Endothelial cell of umbilical vein (primary cell): ENCODE measurements at regions not wholly inside any gene's neighbourhood (a gene's known extent, or its start where the extent isn't known, plus 50 kb on each side); places are given as distances from the start of the nearest gene placed in this dataset.

ENCODE experiments used
- BruUV-seq: library from RNA; stranded (reverse); fragments of 400-500 nt; replicated peaks from 2 replicates; lab custom pipeline; 2021; lab: Mats Ljungman, UMichigan
- CTCF ChIA-PET: fragments of 300-600, 350-600 bp; sonication (Branson Sonifier 250); formaldehyde crosslinking; loops from one replicate; lab custom pipeline; 2021; ENCODE audit warnings: antibody characterized with exemption, inconsistent platforms; lab: Charles Lee
- POLR2A ChIA-PET: fragments of 300-600, 350-600 bp; sonication (Branson Sonifier 250); formaldehyde crosslinking; loops from one replicate; lab custom pipeline; 2021; ENCODE audit warnings: antibody characterized with exemption, inconsistent platforms; lab: Charles Lee
- DNase-seq: peaks from one replicate; pipeline ENCODE4 v3.0.0-alpha.2; 2011; ENCODE audit warnings: low read depth, low spot score
- FAIRE-seq: peaks from 2 replicates; lab custom pipeline; 2011; peaks lifted over from hg19 to GRCh38; lab: Jason Lieb, UNC
- H2AFZ ChIP-seq: 2 replicates; pipeline ENCODE4 v1.6.0; 2012; ENCODE audit warnings: low read depth, low read length, control low read depth, inconsistent platforms
- H3K27ac ChIP-seq: 2 replicates; pipeline ENCODE4 v1.5.1; 2011; ENCODE audit warnings: low read depth, mild to moderate bottlenecking, control low read depth, low read length, moderate library complexity; ENCODE audit not compliant: insufficient read depth
- H3K27me3 ChIP-seq, 2 experiments: 2 replicates each; pipeline versions ENCODE4 v1.6.0 to v1.6.1; 2011; ENCODE audit warnings: low read length in 2 of 2, mixed read lengths in 1 of 2; ENCODE audit not compliant: control insufficient read depth in 2 of 2, insufficient read depth in 2 of 2
- H3K36me3 ChIP-seq, 2 experiments: 2 replicates in 1 of 2; 3 replicates in 1 of 2; pipeline ENCODE4 v1.5.1; 2011; ENCODE audit warnings: low read length in 2 of 2, mild to moderate bottlenecking in 1 of 2, moderate library complexity in 1 of 2; ENCODE audit not compliant: control insufficient read depth in 2 of 2, insufficient read depth in 2 of 2; ENCODE audit errors: extremely low read depth in 1 of 2
- H3K4me1 ChIP-seq: 3 replicates; pipeline ENCODE4 v1.5.1; 2011; ENCODE audit warnings: mild to moderate bottlenecking, low read length; ENCODE audit not compliant: control insufficient read depth, insufficient read depth; ENCODE audit errors: extremely low read depth
- H3K4me2 ChIP-seq: 2 replicates; pipeline ENCODE4 v1.6.1; 2011; ENCODE audit warnings: low read length, control low read depth, mixed read lengths; ENCODE audit not compliant: insufficient read depth
- H3K4me3 ChIP-seq, 3 experiments: fragments of 200-600 bp in 1 of 3; sonication (generic), shearing (Covaris generic) in 1 of 3; replicated peaks in 1 of 3; 2 replicates each; pipeline ENCODE4 v1.5.1; 2011 to 2016; ENCODE audit warnings: control low read depth in 3 of 3, low read length in 3 of 3, mild to moderate bottlenecking in 2 of 3, inconsistent platforms in 1 of 3, low read depth in 1 of 3, moderate library complexity in 1 of 3; ENCODE audit not compliant: insufficient read depth in 1 of 3
- H3K79me2 ChIP-seq: 2 replicates; pipeline ENCODE4 v1.6.0; 2012; ENCODE audit warnings: low read length, inconsistent platforms; ENCODE audit not compliant: control insufficient read depth, insufficient read depth
- H3K9ac ChIP-seq: replicated peaks from 2 replicates; pipeline ENCODE3; 2011; ENCODE audit warnings: low read length, control low read depth; ENCODE audit not compliant: insufficient read depth; ENCODE audit errors: extremely low read depth
- H3K9me1 ChIP-seq: replicated peaks from 3 replicates; pipeline ENCODE4 v1.6.0; 2011; ENCODE audit warnings: mild to moderate bottlenecking, low read length; ENCODE audit not compliant: control insufficient read depth, insufficient read depth; ENCODE audit errors: extremely low read depth
- H3K9me3 ChIP-seq: replicated peaks from 2 replicates; pipeline ENCODE4 v1.5.1; 2012; ENCODE audit warnings: low read length, inconsistent platforms; ENCODE audit not compliant: control insufficient read depth, insufficient read depth
- H4K20me1 ChIP-seq: replicated peaks from 2 replicates; pipeline ENCODE3; 2011; ENCODE audit warnings: mild to moderate bottlenecking, low read length; ENCODE audit not compliant: control insufficient read depth, insufficient read depth; ENCODE audit errors: extremely low read depth
- FOS ChIP-seq: IDR thresholded peaks from 2 replicates; pipeline ENCODE4 v1.6.1; 2011; ENCODE audit warnings: mild to moderate bottlenecking, low read length, moderate library complexity, borderline replicate concordance; ENCODE audit not compliant: insufficient read depth
- GATA2 ChIP-seq: IDR thresholded peaks from 2 replicates; pipeline ENCODE4 v1.7.0; 2011; ENCODE audit warnings: low read depth, mild to moderate bottlenecking, moderate library complexity, mixed read lengths, low read length; ENCODE audit not compliant: insufficient read length, insufficient read depth
- MYC ChIP-seq: IDR thresholded peaks from one replicate; pipeline ENCODE4 v1.6.1; 2011; ENCODE audit warnings: mild to moderate bottlenecking, low read depth, low read length
- POLR2A ChIP-seq: IDR thresholded peaks from 2 replicates; pipeline ENCODE4 v1.6.1; 2012; ENCODE audit warnings: low read depth, mild to moderate bottlenecking, control low read depth, low read length
- POLR2AphosphoS5 ChIP-seq: IDR thresholded peaks from 2 replicates; pipeline ENCODE4 v1.6.1; 2012; ENCODE audit warnings: low read depth, mild to moderate bottlenecking, control low read depth, low read length, moderate library complexity; ENCODE audit not compliant: insufficient read depth
- dilution Hi-C: fragments of 300-500 bp; cut with MboI; formaldehyde crosslinking; loops from one replicate; pipeline ENCODE4 v1.15.0; 2019; ENCODE audit warnings: low sequenced_read_pairs; ENCODE audit not compliant: extremely low pct_ligation_motif_present
- intact Hi-C: fragments of 100-400 bp; cut with micrococcal nuclease; formaldehyde crosslinking; loops from one replicate; pipeline ENCODE4 v1.10.0; 2022
- TF ChIP-seq, protein P1 (sequence below), 2 donors: IDR thresholded peaks; 1 replicate in 1 of 2; 2 replicates in 1 of 2; pipeline ENCODE4 v1.5.1; 2011; ENCODE audit warnings: low read length in 2 of 2, mild to moderate bottlenecking in 2 of 2, moderate library complexity in 2 of 2, control low read depth in 1 of 2, inconsistent platforms in 1 of 2, low read depth in 1 of 2; ENCODE audit not compliant: insufficient read depth in 1 of 2; ENCODE audit errors: extremely low read depth in 1 of 2

- no TSS peak for BruUV-seq
- no peak overlapping the region for H3K4me3 ChIP-seq
- POLR2A ChIA-PET = no interaction called here
- H3K9me1 ChIP-seq = no peaks in the 10 kb centered on the region
- H3K4me1 ChIP-seq = no peaks in the 10 kb centered on the region
- no peaks in the 10 kb centered on the region for H3K9me3 ChIP-seq
- H3K27me3 ChIP-seq = no peaks in the 10 kb centered on the region
- TF ChIP-seq, protein P1, sequence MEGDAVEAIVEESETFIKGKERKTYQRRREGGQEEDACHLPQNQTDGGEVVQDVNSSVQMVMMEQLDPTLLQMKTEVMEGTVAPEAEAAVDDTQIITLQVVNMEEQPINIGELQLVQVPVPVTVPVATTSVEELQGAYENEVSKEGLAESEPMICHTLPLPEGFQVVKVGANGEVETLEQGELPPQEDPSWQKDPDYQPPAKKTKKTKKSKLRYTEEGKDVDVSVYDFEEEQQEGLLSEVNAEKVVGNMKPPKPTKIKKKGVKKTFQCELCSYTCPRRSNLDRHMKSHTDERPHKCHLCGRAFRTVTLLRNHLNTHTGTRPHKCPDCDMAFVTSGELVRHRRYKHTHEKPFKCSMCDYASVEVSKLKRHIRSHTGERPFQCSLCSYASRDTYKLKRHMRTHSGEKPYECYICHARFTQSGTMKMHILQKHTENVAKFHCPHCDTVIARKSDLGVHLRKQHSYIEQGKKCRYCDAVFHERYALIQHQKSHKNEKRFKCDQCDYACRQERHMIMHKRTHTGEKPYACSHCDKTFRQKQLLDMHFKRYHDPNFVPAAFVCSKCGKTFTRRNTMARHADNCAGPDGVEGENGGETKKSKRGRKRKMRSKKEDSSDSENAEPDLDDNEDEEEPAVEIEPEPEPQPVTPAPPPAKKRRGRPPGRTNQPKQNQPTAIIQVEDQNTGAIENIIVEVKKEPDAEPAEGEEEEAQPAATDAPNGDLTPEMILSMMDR (IDR thresholded peaks at IDR 0.05; ENCODE audit: extremely low read depth in 1 of 2, insufficient read depth in 1 of 2, low read depth in 1 of 2, low read length in 2 of 2) = no peak
- TF ChIP-seq POLR2A (no peak), MYC (no peak), GATA2 (no peak), POLR2AphosphoS5 (no peak), FOS (no peak)
- H3K27ac ChIP-seq = no peak overlapping the region
- H2AFZ ChIP-seq = no peak overlapping the region
- CTCF ChIA-PET = no interaction called here
- H3K79me2 ChIP-seq = no peaks in the 10 kb centered on the region
- no peak overlapping the region for H3K4me2 ChIP-seq
- no peaks in the 10 kb centered on the region for H3K36me3 ChIP-seq
- FAIRE-seq = no peak
- dilution Hi-C loops (no loop called here), intact Hi-C loops (no loop called here)
- H3K9ac ChIP-seq = no peak overlapping the region
- DNase-seq = no peak
- H4K20me1 ChIP-seq = no peaks in the 10 kb centered on the region
These were observed 280.0 kb downstream of the BMP7 start for GRCh38 chr20:56986476-56986875.
